Activated CD4-positive, alpha-beta T cell treated with anti-CD3 and anti-CD28 coated beads for 4 hours (primary cell): ENCODE measurements at regions not wholly inside any gene's neighbourhood (a gene's known extent, or its start where the extent isn't known, plus 50 kb on each side); places are given as distances from the start of the nearest gene placed in this dataset.
"Not testable (repeated sequence)": the region's sequence is repeated elsewhere in the genome, so short reads cannot be mapped to it uniquely, and the experiment has no call there.

Source experiments
- DNase-seq, 2 donors: peaks; one replicate each; pipeline ENCODE4 v3.0.0-alpha.2; 2020

DNA sequence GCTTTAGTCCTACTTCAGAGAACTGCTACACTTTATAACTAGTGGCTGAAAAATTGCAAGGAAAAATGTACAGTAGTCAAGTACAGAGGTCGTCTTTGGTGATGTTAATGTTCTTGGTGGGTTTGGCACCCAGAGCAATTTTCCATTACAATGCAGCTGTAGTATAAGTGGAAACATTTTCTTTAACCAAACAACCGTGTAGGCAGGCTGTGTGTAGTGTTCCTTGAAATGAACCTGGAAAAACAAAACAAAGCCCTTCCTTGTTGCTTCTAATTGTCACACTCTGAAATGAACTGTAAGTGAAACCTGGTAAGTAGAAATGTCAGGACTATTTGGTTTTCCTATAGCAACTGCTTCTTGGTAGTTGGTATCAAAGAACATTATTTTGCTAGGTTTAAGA, 256.9 kb downstream of the MDFIC start:
- no peak for DNase-seq

DNA sequence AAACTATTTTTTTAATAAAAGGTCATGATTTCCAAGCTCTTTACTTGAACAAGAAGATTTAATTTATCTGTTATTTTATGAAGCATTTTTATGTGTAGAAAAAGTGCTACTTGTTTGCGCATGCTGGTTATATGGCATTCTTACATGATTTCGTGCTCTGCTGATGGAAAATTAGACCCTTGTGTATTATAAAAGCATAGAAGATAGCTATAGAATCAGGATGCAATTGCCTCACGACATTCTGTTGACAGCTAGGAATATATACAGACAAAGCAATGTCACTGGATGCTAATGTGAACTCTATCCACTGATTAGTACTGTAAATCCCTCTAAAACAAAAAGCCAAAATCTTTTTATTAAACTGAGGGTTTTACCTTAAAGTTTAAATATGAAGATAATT, 255.9 kb downstream of the MDFIC start:
- no peak for DNase-seq

DNA sequence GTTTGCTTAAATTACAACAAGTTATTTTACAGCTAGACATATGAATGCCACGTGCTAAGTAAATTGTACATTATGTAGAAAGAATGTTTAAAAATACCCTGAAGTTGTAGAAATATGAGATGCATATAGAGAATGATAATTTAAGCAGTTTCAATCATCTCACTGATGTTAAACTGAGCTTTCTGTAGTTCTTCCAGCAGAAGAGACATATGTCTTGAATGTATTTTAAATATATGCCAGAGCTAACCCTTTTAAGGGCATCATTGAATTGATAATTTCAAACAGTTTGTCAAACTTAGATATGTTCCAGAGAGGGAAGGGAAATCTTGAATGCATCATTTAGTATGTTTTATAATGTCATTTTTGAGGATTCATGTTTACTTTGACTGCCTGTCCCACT, 255.2 kb downstream of the MDFIC start:
- DNase-seq, result no peak

DNA sequence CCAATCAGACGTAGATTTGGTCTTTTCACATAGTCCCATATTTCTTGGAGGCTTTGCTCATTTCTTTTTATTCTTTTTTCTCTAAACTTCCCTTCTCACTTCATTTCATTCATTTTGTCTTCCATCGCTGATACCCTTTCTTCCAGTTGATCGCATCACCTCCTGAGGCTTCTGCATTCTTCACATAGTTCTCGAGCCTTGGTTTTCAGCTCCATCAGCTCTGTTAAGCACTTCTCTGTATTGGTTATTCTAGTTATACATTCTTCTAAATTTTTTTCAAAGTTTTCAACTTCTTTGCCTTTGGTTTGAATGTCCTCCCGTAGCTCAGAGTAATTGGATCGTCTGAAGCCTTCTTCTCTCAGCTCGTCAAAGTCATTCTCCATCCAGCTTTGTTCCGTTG, 250.5 kb downstream of the MDFIC start:
- not testable (repeated sequence) for DNase-seq

DNA sequence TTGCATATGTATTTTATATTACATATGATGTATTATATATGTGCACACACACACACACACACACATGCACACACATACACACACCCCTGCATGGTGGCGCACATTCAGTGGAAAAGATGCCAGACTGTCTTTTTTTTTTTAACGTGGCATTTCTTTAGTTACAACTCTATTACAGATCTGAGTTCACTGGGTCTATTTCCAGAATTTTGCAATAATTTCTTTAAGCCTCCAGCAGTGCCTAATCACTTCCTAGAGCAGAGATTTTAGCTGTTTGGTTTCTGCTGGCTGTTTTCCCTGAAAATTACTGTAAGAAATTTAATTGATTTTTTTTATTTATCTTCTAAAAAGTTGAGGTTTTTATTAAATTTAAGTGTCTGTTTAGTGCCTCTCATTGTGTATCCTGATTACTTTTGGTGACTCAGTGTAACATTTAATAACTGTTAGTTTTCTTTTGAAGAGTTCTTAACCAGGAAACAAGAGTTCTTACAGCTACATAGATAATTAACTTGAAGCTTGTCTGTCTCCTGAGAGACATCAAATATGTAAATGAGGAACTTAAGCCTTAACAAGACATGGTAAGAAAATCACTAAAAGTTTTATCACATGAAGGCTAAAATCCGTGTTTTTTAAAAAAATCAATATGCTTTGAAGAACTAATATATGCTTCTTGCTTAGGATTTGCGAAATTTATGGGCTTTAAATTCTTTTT, 232.0 kb downstream of the MDFIC start:
- no peak for DNase-seq

DNA sequence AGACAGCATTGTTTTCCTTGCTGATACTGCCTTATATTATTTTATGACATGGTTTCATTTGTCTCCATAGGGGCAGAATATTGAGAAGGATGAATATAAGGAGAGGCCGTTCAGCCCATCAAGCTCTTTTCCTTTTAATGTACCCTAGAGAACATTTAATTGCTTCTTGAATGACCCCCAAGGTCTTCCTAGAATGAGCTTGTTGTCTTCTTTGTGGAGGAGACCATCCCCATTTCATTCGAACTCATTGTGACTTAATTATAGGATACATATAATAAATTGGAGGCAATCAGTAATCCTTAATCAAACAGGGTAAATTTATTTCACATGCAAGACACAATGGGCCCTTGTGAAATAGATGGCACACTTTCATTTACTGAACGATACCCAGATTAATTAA, 231.3 kb downstream of the MDFIC start:
- DNase-seq, result no peak

DNA sequence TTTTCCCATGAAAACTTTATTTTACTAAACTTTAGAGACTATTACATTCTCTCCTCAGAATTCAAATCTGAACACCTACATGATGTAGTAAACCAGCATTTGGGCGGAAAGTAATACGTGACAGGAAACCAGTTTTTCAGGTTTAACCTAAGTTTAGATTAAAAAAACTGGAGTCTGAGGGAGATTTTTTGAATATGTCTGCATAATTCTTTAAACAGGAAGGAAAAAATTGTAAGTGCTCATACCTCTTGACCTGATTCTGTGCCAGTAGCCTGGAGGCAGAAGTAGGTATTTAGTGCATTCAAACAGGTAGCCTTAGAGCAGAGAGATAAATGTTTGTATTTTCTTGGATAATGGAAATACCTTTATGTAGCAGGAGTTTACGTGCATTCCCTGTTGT, 224.3 kb downstream of the MDFIC start:
- no peak for DNase-seq

DNA sequence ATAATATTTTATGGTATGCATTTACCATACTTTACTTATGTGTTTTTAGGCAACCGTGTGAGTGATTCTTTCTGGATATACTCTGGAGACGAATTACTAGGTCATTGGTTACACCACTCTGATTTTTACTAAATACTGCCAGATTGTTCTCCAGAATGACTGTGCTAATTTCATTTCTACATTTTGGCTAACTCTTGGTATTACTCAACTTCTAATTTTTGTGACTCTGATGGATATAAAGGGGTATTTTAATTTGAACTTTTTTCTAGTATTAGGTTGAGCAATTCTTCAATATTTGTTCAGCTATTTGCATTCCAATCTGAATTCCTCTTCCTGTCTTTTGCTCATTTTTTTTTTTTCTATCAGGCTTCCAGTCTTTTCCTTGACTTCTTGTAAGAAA, 223.6 kb downstream of the MDFIC start:
- no peak for DNase-seq

DNA sequence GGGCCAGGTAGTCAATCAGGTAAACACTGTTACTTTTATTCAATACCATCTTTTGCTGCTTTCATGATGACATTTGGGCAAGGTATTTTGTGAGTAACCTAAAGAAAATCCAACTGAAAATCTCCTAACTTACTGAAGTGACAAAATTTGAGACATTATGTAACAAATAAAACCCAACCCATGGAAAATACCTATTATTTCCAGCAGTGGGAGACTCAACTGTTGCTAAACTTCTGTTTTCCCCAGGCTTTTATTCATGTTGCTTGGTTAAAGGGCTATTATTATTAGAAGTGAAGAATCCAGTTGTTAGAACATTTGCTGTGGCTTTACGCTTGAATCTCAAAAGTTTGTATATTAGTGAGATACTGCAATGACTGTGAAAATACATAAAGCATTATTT, 215.9 kb downstream of the MDFIC start:
- DNase-seq, result no peak

DNA sequence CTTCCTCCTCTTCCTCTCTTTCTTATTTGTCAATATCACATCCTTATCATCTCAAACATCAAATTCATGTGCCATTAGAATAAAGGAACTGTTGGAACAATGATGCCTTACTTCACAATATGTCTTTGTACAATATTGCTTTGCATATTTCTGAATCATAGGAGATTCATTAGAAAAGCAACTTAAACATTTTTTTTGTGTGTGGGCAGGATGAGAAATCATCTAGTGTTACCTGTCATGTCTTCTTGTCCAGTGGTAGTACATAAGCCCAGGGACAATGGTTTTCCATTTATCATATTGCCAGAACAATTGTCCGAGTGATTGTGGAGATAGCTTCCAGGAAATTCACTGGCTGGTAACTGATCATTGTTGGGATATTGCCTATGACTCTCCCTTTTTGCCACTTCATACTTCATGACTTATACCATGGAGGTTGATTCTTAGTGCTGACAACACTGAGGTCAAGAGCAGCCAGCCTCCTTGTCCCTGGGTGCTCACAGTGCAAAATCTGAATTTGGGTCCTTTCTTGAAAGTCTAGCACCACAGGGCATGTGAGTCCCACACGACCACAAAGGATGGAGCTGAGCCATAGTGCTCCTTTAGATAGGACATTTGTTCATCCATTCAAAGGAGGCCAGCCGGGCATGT, 215.0 kb downstream of the MDFIC start:
- DNase-seq, result no peak

DNA sequence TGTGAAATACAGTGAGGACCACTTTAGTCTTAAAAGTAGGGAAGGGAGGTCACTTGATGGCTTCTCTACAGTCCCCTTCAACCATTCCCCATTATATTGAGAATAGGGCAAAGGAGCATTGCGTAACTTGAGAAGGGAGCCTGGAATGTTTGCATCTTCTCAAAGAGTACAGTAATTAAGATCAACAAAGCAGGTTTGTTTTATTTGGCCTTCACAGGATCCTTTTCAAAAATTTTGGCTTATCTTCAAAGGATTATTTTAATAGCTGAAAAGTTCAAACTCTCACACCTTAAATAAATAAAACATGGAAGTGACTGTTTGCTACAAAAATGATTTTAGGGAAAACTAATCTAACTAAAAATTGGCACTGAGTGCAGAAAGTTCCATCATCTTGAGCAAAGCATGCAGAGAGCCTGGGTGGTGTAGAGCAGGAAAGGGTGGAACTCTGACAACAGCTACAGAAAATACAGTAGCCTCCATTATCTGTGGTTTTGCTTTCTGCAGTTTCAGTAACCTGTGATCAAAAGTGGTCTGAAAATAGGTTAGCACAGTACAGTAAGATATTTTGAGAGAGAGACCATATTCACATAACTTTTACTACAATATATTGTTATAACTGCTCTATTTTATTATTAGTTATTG, 214.0 kb downstream of the MDFIC start:
- no peak for DNase-seq

DNA sequence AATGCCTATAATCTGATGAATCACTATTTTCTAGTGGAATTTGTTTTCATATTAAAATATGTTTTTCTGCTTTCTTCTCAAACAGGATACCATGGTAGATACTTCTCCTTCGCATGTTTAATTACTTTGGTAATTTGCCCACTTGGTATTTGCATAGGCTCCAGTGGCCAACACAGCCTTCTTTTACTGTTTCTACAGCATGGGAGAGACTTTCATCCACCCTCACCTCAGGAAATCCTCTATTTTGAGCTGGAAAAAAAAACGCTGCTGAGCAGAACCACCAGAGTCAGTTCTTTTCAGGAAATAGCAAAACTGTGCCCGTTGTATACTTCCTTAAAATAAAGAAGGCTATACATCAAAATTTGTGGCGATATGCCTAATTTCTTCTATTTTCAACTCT, 213.3 kb downstream of the MDFIC start:
- no peak for DNase-seq

DNA sequence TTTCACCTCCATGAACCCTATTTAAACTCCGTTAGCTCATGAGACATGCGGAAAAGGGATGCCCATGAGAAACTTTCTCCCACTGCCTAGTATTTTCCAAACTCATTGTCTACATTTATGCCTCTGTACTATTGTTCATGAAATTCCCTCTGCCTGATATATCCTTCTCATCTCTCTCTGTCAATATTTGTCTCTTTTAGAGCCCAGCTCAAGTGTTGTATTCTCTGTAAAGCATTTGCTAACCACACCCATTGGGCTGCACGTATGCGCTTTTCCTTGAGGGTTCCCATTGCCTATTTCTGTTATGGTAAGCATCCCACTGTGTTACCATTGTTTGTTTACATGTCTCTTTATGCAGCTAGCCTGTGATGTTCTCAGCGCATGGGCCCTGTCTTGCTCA, 211.4 kb downstream of the MDFIC start:
- no peak for DNase-seq

DNA sequence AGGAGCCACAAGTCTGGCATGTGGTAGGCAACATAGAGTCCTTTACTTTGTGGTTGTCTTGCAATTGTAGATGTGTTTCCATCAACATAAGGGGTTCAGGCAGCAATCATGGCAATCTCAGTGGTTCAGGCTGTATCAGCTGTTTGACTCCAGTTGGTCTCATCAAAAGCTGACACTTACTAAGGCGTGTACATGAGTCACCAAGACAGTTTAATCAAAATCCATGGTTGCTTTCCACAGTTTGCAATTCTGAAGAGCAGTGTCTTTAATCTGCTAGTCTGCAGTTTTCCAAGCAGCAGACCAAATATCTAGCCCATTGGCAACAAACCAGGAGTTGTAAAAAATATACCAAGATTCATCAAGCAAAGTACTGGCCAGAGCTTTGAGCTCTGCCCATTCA, 210.2 kb downstream of the MDFIC start:
- no peak for DNase-seq

DNA sequence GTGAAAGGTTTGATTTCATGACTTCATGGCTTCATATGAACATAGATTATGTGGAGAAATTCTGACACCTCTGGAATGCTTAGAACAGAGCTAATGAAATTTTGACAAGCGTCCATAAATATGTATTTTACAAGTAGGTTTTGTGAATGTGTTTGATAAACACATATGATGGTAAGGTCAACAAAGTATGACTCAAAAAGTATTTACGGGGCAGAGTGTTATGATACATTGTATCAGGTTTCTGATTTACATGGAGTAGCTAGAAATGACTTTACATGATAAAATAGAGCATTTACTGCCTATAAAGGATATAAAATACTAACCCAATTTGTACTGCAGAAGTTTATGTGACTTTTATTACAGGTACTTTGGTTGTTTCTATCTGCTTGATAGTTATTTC, 206.3 kb downstream of the MDFIC start:
- DNase-seq, result no peak

DNA sequence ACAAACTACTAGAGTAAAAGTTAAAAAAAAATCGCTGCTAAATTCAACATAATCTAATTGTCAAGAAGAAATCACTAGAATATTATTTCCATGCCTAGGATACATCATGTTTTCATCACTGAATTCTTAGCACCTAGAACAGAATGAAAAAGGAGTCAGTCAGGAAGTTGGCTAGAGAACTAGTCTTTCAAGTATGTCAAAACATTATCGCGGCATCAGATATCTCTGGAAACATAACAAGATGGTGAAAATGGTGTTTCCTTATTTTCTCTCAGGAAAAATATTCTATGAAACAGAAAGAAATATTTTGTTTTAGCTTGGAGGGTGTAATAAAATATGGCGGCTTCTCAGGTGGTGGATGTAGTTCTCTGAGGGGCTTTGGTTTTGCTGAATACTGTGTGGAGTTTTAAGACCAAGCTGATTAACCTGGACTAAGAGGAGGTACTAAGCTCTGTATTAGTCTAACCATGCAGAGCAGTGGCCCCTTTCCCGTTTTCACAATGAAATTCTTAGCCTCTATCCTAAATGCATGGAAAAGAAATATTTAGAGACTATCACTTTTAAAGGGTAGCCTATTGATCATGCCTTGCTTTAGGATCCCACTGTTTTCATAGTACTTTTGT, 205.6 kb downstream of the MDFIC start:
- DNase-seq, result no peak

DNA sequence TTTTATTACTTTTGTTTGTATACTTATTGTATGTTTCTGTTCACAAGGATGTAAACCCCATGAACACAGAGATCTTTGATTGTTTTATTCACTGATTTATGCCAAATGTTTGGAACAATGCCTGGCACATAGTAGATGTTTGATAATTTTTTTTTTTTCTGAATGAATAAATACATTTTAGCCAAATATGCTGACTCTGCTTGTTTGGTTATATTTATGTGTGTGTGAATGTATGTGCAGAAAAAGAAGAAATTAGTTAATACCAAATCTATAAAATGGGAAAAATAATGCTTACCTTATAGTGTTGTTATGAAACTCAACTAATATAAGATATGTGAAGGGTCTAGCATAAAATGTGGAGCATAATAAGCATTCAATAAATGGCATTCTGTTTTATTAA, 203.9 kb downstream of the MDFIC start:
- no peak for DNase-seq

DNA sequence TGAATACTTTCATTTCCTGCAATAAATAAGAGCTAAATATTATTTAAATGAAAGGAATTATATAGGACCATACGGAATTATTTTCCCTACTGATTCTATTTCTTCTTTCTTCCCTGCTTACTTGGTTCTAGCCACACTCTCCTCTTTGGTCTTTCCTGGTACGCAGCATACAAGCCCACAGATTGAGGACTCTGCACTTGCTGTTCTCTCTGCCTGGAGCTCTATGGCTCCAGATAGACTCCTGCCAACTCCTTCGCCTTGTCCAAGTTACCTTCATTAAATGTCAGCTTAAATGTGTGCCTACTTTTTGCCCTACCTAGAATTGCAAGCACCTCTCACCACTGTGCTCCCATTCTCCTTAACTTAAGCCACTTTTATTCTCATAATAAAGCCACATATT, 203.4 kb downstream of the MDFIC start:
- DNase-seq, result no peak

DNA sequence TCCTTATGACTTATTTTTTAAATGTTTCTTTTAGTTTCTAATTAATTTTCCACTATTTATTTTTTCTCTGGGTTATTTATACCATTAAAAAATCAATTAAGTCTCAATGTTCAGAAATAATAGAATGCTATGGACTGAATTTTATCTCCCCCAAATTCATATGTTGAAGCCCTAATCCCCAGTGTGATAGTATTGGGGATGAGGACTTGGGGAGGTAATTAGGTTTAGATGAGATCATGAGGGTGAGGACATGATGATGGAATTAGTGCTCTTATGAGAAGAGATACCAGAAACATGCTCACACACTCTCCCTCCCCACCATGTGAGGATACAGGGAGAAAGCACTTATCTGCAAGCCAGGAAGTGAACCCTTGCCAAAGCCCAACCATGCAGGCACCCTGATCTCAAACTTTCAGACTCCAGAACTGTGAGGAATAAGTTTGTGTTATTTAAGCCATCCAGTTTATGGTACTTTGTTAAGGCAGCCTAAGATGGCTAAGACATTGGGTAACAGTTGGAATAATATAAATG, 202.6 kb downstream of the MDFIC start:
- DNase-seq, result no peak

DNA sequence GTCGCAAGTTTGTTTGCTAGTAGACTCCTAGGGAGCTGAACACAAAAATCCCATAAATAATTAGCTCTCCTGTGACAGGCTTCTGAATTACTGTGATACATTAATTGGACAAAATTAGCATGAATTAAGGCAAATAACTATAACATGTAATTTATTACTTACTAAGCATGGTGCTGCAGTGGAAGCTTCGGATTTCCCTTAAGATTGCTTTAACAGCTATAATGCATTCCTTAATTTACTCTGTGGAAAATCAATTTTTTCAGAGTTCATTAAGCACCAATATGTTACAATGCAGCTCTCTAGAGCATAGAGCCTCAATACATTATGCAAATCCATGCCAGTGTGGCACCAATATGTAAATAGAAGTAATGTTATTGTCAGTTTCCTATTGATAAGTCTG, 201.5 kb downstream of the MDFIC start:
- no peak for DNase-seq

DNA sequence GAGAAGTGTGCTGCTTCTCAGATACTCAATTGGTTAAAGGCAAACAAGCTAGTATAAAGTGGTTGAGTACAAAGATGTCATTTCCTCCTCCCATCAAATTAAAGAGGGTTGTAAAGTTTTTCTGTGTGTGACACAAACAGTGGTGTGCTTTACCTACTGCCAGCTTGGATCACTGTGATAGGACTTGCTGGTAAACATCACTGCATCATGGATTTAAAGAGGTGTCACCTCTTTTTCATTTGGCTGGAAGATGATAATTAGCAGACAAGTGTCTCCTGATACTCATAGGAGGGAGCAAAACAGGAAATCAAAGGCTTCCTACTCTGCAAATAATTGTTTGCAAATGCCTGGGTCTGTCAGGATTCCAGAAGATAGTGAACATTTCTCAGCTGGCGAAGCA, 200.5 kb downstream of the MDFIC start:
- no peak for DNase-seq

DNA sequence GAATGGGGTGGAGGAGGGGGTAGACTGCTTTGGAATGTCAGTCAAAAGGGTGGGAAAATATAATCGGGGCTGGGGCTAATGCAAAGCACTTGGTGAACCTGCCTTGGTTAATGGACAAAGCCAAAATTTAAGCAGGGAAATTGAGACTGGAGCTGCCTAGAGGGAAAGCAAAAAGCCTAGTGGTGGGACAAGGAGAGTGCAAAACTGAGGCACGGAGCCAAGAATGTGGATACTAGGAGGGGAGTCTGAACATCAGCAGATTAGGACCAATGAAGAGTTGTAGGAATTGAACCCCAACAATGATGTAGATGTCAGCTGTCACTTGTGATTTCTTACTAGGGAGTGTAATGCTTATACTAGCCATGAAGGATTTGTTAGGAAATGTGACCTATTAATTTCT, 195.9 kb downstream of the MDFIC start:
- no peak for DNase-seq

DNA sequence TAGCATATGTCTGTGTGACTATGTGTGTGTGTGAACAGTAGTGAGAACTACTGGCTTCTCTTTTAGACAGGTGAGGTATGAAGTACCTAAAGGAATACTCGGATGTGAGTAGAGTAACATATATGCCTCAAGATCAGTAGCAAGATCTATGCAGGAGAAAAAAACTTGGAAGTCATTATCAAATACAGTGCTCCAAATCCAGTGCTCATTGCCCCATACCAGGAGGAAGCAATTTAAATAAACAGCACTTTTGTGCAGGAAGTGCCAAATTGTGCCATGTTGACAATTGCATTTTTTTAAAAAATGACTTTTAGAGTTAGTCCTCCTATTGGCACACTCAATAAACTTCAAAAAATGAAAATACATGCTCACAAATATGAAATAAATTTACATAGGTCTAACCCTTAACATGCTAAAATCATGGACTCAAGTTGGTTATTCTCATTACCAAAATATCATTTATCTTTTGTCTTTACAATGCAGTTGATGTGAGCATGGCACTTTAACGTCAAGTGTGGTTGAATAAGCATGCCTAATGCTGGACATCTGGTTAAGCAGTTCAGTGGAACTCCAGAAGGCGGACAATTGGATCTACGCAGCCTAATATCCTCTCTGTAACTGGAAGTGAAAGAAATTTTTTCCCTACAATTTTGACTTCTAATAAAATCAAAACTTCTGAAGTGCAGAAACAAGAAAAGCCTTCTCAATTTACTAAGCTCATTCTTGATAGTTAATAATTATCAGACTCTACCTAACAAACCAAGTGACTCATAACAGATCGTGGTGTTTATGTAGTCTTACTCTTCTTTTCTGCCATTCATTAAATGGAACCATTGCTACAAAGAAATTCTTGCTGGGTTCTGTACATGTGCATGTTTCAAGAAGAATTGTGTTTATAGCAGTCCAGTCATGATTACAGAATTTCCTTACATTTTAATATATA, 195.2 kb downstream of the MDFIC start:
- no peak for DNase-seq
